ENCODE measurements at regions not wholly inside any gene's neighbourhood (a gene's known extent, or its start where the extent isn't known, plus 50 kb on each side); places are given as distances from the start of the nearest gene placed in this dataset.

DNA sequence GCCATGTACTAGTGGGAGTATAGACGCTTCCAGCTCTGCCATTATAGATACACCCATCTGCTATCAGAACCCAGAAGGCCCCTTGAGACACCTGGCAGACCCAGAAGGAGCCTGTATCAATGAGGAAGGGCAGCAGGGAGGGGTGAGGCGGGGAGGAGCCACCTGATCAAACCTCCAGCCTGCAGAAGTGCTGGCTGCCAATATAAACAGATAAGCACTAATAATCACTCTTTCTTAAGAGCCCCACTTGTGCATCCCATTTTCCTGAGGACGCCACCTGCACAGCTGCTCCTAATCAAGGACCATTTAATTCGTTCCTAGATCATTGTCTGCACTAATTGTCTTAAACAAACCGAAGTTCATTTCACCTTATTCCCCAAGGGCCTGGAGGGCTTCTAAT, 75.0 kb upstream of the NEK6 start:
- TF ChIP-seq, protein P1, sequence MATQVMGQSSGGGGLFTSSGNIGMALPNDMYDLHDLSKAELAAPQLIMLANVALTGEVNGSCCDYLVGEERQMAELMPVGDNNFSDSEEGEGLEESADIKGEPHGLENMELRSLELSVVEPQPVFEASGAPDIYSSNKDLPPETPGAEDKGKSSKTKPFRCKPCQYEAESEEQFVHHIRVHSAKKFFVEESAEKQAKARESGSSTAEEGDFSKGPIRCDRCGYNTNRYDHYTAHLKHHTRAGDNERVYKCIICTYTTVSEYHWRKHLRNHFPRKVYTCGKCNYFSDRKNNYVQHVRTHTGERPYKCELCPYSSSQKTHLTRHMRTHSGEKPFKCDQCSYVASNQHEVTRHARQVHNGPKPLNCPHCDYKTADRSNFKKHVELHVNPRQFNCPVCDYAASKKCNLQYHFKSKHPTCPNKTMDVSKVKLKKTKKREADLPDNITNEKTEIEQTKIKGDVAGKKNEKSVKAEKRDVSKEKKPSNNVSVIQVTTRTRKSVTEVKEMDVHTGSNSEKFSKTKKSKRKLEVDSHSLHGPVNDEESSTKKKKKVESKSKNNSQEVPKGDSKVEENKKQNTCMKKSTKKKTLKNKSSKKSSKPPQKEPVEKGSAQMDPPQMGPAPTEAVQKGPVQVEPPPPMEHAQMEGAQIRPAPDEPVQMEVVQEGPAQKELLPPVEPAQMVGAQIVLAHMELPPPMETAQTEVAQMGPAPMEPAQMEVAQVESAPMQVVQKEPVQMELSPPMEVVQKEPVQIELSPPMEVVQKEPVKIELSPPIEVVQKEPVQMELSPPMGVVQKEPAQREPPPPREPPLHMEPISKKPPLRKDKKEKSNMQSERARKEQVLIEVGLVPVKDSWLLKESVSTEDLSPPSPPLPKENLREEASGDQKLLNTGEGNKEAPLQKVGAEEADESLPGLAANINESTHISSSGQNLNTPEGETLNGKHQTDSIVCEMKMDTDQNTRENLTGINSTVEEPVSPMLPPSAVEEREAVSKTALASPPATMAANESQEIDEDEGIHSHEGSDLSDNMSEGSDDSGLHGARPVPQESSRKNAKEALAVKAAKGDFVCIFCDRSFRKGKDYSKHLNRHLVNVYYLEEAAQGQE (IDR thresholded peaks at IDR 0.05; ENCODE audit: insufficient read depth in 1 of 2, low read depth in 2 of 2, low read length in 1 of 2), result no peak
- TF ChIP-seq POLR2AphosphoS5 (IDR thresholded peaks at IDR 0.05; ENCODE audit: low read depth, low read length), result no peak
